Hepatocyte (in vitro differentiated cells): ENCODE measurements at regions not wholly inside any gene's neighbourhood (a gene's known extent, or its start where the extent isn't known, plus 50 kb on each side); places are given as distances from the start of the nearest gene placed in this dataset.

Source experiments
- DNase-seq: peaks from one replicate; pipeline ENCODE4 v3.0.0-alpha.2; 2016; ENCODE audit warnings: low spot score
- H2AFZ ChIP-seq: fragments of 200-600 bp; sonication (generic); 2 replicates; pipeline ENCODE4 v1.6.0; 2016; ENCODE audit warnings: antibody characterized with exemption, mild to moderate bottlenecking
- H3K27ac ChIP-seq: fragments of 200-600 bp; sonication (generic); 2 replicates; pipeline ENCODE4 v1.5.1; 2016; ENCODE audit warnings: mild to moderate bottlenecking
- H3K27me3 ChIP-seq: fragments of 200-600 bp; sonication (generic); 2 replicates; pipeline ENCODE4 v1.6.1; 2016
- H3K36me3 ChIP-seq: fragments of 200-600 bp; sonication (generic); replicated peaks from 2 replicates; pipeline ENCODE4 v1.5.1; 2016; ENCODE audit warnings: low read depth; ENCODE audit not compliant: insufficient read depth
- H3K4me1 ChIP-seq: fragments of 200-600 bp; sonication (generic); 2 replicates; pipeline ENCODE4 v1.5.1; 2016; ENCODE audit warnings: mild to moderate bottlenecking, moderate library complexity; ENCODE audit not compliant: insufficient read depth
- H3K4me2 ChIP-seq: fragments of 200-600 bp; sonication (generic); 2 replicates; pipeline ENCODE4 v1.6.0; 2016
- H3K4me3 ChIP-seq: fragments of 200-600 bp; sonication (generic); 2 replicates; pipeline ENCODE4 v1.5.1; 2016; ENCODE audit warnings: mild to moderate bottlenecking
- H3K79me2 ChIP-seq: fragments of 200-600 bp; sonication (generic); 2 replicates; pipeline ENCODE4 v1.6.0; 2017; ENCODE audit warnings: mild to moderate bottlenecking
- H3K9me2 ChIP-seq: fragments of 200-600 bp; sonication (generic); replicated peaks from 2 replicates; pipeline ENCODE4 v1.6.0; 2017; ENCODE audit warnings: mild to moderate bottlenecking; ENCODE audit not compliant: insufficient read depth
- H3K9me3 ChIP-seq: fragments of 200-600 bp; sonication (generic); 2 replicates; pipeline ENCODE4 v1.5.1; 2016; ENCODE audit warnings: low read depth, mild to moderate bottlenecking
- H4K20me1 ChIP-seq: fragments of 200-600 bp; sonication (generic); 2 replicates; pipeline ENCODE4 v1.6.0; 2016; ENCODE audit warnings: mild to moderate bottlenecking; ENCODE audit not compliant: insufficient read depth, poor library complexity, severe bottlenecking
- CTCF ChIP-seq: fragments of 200-600 bp; sonication (generic); IDR thresholded peaks from 2 replicates; pipeline ENCODE4 v1.5.1; 2016; ENCODE audit warnings: antibody characterized with exemption, mild to moderate bottlenecking; ENCODE audit not compliant: poor library complexity
- EZH2 ChIP-seq: fragments of 200-600 bp; sonication (generic); IDR thresholded peaks from 2 replicates; pipeline ENCODE4 v1.6.1; 2016; ENCODE audit warnings: antibody characterized with exemption, mild to moderate bottlenecking, borderline replicate concordance
- EZH2phosphoT487 ChIP-seq: fragments of 200-600 bp; sonication (generic); IDR thresholded peaks from one replicate; pipeline ENCODE4 v1.6.1; 2018; ENCODE audit warnings: antibody characterized with exemption, mild to moderate bottlenecking, low read depth, moderate library complexity; ENCODE audit not compliant: unreplicated experiment, severe bottlenecking
- WGBS: methylation state at CpG from one replicate; pipeline ENCODE4 v1.1.6; 2016; ENCODE audit warnings: low lambda C conversion rate; ENCODE audit errors: missing lambda C conversion rate; 5-methylcytosine and 5-hydroxymethylcytosine counted together

DNA sequence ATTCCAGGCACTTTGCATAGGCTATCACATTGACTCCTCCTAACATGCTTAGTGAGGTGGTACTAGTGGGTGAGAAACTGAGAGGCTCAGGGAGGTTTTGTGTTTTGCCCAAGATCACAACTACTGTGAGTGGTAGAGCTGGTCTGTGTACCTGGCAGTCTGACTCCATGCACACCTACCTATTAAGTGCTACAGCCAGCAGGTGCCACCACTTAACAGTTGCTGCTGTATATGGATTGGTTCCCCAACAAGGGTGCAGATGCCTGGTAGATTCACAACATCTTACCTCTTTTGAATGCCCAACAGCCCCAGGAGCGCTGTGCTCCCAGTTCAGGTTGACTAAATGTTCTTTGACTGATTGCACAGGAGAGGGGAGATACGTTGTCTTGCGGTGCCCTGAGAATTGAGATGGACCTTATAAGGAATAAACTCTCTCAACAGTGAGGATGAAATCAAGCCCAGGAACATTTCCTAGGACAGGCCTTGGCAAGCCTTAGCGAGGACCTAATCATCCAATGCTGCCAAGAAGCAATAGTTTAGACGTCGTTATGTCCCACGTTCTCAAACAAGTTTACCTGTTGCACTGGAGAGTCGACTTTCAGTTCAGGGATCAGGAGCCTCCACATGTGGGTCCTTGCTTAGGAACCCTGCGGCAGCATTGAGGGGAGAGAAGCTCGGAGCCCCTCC, 78.9 kb upstream of the F3 start:
- Histone ChIP-seq H3K4me2 (no peak overlapping the region), H2AFZ (no peak overlapping the region), H3K36me3 (no peaks in the 10 kb centered on the region), H3K9me2 (no peaks in the 10 kb centered on the region), H3K27ac (peak overlapping the region; percentile 95), H3K27me3 (no peaks in the 10 kb centered on the region), H3K9me3 (no peaks in the 10 kb centered on the region), H3K4me1 (peaks cover 53% of the 10 kb centered on the region), H3K79me2 (no peaks in the 10 kb centered on the region), H3K4me3 (no peak overlapping the region), H4K20me1 (no peaks in the 10 kb centered on the region)
- 92% methylated on average over 10 of the region's 10 CpGs for WGBS
- no peak for DNase-seq
- no peak for TF ChIP-seq EZH2
- TF ChIP-seq CTCF, result no peak
- no peak for TF ChIP-seq EZH2phosphoT487

DNA sequence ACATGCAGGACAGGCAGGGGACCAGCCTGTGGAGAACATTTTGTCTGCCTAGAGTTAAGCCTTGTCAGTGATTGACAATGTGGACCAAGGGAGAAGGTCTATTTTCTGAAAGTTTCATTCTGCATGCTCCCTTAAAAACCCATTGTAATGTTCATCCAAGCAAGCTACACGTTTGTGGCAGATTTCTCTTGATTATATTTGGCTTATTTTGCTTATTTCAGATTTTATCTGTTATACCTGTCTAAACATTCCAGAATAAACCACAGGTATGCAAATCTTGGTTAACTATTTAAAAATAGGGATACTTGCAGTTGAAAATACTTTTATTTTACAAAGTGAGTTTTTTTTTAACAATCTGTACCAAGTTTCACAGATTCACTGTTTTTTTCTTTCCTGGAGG, 78.2 kb upstream of the F3 start:
- Histone ChIP-seq H3K4me1 (peaks cover 58% of the 10 kb centered on the region), H3K4me2 (no peak overlapping the region)
- WGBS, result 66% methylated on average over 1 of the region's 1 CpG

GRCh38 chr1:94617957-94618739, 76.6 kb upstream of the F3 start:
- no peak overlapping the region for H2AFZ ChIP-seq
- TF ChIP-seq CTCF (no peak), EZH2phosphoT487 (no peak), EZH2 (no peak)
- no peaks in the 10 kb centered on the region for H3K36me3 ChIP-seq
- no peak overlapping the region for H3K4me3 ChIP-seq
- H4K20me1 ChIP-seq, result no peaks in the 10 kb centered on the region
- no peak overlapping the region for H3K4me2 ChIP-seq
- peaks cover 46% of the 10 kb centered on the region for H3K4me1 ChIP-seq
- H3K9me2 ChIP-seq, result no peaks in the 10 kb centered on the region
- 92% methylated on average over 13 of the region's 13 CpGs for WGBS
- H3K27me3 ChIP-seq, result no peaks in the 10 kb centered on the region
- H3K27ac ChIP-seq, result no peak overlapping the region
- H3K79me2 ChIP-seq, result no peaks in the 10 kb centered on the region
- no peaks in the 10 kb centered on the region for H3K9me3 ChIP-seq
- DNase-seq, result no peak

More for the DNA sequence above, 78.2 kb upstream of the F3 start:
- Histone ChIP-seq H2AFZ (no peak overlapping the region), H3K9me3 (no peaks in the 10 kb centered on the region), H3K27me3 (no peaks in the 10 kb centered on the region), H4K20me1 (no peaks in the 10 kb centered on the region), H3K27ac (no peak overlapping the region), H3K4me3 (no peak overlapping the region), H3K9me2 (no peaks in the 10 kb centered on the region), H3K79me2 (no peaks in the 10 kb centered on the region), H3K36me3 (no peaks in the 10 kb centered on the region)
- DNase-seq, result no peak
- TF ChIP-seq EZH2phosphoT487, result no peak
- no peak for TF ChIP-seq CTCF
- TF ChIP-seq EZH2, result no peak
